NCI-H82 treated with DMSO at 0.1 percent for 48 hours (cell line): ENCODE measurements at regions not wholly inside any gene's neighbourhood (a gene's known extent, or its start where the extent isn't known, plus 50 kb on each side); places are given as distances from the start of the nearest gene placed in this dataset.
A peak's percentile ranks its signal among the peaks of the same experiment; 100 is the strongest.
"Not testable (repeated sequence)": the region's sequence is repeated elsewhere in the genome, so short reads cannot be mapped to it uniquely, and the experiment has no call there.

Experiments used
- DNase-seq: peaks from one replicate; lab custom pipeline; 2025; ENCODE audit not compliant: unreplicated experiment; lab: John Stamatoyannopoulos, UW

DNA sequence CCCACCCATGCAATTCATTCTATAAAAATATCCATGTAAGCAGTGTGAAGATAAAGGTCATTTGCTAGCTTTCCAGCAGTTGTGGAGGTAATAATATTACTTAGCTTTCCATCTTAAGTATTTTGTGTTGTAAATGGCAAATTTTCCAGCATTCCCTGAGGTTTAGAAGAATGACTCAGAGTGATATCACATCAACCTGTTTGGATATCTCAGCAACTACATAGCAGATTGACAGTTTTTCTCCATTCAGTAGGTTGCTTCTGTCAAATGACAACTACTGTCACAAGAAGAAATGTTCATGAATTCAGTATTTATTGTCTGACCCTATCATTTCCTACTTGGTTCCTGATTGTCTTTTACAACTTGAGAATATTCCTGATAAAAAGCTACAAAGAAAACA lies 434.9 kb upstream of the GALNTL6 start:
- DNase-seq, result no peak

DNA sequence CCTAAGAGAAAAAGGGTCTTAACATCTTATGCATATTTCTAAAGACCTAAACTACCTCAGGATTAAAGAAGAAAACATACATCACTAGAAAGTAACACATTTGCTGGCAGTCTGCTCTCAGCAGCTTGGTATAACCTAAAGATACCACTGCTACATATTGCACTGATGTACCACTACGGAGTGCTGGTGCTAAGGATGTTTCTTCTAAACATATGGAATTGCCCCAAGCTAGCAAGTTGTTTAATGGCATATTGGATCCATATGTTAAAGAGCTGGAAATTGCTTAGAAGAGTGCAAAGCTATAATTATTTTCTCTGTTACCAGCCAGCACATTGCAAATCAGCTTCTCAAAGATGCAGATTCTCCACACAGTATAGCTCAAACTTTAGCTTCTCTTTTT lies 436.5 kb upstream of the GALNTL6 start:
- no peak for DNase-seq

DNA sequence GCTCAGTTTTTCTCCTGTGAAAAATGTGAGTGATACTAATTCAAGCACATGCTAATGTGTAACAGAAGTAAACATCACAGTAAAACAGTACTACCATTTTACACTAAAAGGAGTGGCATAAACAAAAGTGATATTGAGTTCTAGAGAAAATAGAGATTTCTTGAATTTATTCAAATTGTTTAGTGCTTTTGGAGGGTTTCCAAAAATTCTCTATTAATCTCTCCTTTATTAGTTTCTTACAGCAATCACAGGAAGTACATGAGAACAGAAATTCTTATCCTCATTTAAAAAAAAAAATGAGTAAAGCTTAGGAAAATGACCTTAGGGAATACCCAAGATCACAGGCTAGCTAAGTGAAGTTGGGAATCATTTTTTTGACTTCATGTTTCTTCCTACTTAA lies 459.7 kb upstream of the GALNTL6 start:
- no peak for DNase-seq

DNA sequence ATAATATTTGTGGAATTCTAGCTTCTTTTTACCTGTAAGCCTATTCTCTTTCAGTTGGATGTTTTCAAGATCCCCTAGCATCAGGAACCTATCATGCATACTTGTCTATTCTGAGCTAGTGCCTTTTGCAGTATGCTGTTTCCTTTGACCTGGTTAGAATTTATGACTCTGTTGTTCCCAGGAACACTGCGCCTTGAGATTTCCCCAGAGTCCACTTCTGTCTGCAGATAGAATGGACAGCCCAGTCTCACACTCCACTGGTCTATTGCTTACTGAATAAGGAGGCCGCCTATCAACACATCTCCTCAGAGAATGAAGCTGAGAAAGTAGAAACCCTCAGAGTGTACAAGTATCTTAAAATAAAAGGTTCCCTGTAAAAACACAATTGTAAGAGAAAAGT lies 465.1 kb upstream of the GALNTL6 start:
- DNase-seq, result no peak

DNA sequence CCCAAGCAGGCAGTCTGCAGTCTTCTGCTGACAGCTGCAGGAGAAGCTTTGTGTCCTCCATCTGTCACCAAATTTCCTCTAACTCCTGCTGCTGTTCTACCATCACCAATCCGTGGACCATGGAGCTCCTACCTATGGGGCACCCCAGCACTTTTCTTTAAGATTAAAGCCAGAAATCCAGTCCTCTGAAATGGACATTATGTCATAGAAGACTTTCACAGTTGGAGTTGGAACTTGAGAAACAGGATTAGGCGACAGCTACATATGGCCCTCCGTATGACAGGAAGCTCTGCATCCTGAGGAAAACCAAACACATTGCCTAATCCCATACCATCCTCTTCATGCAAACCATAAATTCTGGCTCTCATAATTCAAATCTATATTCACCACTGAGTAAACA lies 470.6 kb upstream of the GALNTL6 start:
- DNase-seq, result peak; percentile 45

DNA sequence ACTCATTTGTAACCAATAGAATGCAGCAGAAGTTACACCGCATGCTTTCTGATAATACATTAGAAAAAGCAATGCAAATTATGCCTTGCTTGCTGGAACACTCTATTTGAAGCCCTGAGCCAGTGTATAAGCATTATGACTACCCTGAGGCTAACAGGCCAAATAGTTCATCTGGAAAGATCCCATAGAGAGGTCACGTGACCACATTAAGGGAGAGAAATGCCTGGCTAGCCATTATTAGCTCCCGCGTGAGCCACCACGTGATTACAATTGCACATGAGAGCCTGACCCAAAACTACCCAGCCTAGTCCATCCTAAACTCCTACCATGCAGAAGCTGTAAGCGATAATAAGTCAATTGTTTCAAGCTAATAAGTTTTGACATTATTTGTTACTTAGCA lies 472.9 kb upstream of the GALNTL6 start:
- no peak for DNase-seq

DNA sequence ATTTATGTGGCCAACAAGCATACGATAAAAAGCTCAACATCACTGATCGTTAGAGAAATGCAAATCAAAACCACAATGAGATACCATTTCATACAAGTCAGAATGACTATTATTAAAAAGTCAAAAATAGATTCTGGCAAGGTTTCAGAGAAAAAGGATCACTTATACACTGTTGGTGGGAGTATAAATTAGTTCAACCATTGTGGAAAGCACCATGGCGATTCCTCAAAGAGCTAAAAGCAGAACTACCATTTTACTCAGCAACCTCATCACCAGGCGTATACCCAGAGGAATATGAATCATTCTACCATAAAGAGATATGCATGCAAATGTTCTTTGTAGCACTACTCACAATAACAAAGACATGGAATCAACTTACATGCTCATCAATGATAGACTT lies 478.7 kb upstream of the GALNTL6 start:
- no peak for DNase-seq

DNA sequence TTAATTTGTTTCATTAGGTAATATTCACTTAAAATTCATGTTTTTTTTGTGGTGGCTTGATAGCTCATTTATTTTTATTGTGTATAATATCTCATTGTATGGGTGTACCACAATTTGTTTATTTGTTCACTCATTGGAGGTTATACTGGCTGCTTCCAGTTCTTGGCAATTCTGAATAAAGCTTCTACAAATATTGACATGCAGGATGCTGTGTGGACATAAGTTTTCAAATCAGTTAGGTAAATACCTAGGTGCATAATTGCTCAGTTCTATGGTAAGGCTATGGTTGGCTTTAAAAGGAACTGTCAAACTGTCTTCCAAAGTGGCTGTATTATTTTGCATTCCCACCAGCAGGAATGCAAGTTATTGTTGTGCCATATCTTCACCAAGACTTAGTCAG lies 504.5 kb upstream of the GALNTL6 start:
- DNase-seq, result no peak

DNA sequence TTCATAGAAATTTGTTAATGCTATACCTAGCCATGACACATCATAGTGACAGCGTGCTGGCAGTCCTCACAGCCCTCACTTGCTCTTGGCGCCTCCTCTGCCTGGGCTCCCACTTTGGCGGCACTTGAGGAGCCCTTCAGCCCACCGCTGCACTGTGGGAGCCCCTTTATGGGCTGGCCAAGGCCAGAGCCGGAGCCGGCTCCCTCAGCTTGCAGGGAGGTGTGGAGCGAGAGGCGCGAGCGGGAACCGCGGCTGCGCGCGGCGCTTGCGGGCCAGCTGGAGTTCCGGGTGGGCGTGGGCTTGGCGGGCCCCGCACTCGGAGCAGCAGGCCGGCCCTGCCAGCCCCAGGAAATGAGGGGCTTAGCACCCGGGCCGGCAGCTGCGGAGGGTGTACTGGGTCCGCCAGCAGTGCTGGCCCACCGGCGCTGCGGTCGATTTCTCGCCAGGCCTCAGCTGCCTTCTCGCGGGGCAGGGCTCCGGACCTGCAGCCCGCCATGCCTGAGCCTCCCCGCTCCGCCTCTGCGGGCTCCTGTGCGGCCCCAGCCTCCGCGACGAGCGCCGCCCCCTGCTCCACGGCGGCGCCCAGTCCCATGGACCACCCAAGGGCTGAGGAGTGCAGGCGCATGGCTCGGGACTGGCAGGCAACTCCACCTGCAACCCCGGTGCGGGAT lies 515.0 kb upstream of the GALNTL6 start:
- DNase-seq, result not testable (repeated sequence)

DNA sequence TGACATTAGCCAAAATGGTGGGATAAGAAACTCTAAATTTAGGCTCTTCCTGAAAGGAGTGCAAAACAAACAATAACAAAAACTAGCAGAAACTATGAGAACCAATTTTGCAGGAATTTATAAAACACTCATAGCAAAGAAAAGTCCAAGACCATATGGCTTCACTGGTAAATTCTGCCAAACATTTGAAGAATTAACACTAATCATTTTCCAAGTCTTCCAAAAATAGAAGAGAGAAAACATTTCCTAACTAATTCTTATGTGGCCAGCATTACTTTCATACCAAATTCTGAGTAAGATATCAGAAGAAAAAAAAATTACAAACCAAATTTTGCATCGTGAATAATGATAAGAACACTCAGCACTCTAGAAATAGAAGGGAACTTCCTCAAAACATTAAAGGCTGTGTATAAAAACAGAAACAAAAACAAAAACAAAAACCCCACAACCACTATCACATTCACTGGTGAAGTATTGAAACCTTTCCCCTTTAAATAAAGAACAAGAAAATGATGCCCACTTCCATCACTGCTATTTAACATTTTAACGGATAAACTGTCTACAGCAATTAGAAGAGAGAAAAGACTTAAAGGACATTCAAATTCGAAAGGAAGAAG lies 524.3 kb upstream of the GALNTL6 start:
- DNase-seq, result no peak

DNA sequence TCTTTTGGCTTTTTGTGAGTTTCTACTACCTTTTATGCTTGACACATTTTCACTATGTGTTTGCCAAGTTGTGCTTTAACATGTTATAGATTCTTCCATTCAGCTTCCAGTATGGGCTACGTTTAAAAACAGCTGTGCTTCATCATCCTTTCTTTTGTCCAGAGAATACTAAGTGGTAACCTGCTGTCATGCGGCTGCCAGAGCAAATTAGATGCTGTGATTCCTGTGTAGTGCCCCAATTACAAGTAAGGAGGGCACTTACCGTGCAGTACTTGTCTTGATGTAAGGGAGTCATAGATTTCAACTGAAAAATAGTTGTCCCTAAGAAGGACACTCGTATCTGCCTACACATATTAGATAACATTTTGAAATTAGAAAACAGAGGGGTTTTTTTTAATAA lies 531.8 kb upstream of the GALNTL6 start:
- DNase-seq, result no peak

DNA sequence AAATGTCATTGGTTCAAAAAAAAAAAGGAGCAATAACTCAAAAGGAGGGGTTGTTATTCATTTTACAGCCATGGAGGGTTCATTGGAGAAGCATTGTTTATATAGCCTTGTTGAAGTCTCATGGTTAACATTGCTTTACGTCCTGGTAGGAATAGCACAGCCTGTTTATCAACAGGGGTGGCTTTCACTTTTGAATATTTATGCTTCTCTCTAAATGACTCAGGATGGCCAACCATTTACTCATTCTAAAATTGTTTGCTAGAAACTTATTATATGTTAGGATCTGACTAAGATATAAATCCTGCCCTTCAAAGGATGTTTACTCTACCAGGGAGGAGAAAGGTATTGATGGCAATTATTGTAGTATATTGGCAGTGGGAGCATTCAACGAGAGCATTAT lies 534.1 kb upstream of the GALNTL6 start:
- DNase-seq, result no peak

DNA sequence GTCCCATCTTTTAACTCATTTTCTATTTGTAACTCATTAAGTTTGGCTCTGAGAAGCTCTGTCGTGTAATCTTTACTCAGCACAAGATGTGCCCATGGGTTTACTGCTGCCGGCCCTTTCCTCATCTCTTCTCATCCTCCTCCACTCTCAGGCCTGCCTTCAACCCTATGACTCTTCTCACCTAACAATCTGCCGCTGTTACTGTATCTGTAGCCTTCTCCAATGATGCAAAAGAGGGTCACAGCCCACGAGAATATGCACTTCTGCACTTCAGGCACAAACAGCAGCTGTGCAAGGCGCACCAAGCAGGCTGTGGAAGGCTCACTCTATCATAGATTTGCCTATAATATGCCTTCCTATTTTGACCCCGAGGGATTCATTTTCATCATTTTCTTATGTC lies 546.5 kb upstream of the GALNTL6 start:
- peak; percentile 68 for DNase-seq

DNA sequence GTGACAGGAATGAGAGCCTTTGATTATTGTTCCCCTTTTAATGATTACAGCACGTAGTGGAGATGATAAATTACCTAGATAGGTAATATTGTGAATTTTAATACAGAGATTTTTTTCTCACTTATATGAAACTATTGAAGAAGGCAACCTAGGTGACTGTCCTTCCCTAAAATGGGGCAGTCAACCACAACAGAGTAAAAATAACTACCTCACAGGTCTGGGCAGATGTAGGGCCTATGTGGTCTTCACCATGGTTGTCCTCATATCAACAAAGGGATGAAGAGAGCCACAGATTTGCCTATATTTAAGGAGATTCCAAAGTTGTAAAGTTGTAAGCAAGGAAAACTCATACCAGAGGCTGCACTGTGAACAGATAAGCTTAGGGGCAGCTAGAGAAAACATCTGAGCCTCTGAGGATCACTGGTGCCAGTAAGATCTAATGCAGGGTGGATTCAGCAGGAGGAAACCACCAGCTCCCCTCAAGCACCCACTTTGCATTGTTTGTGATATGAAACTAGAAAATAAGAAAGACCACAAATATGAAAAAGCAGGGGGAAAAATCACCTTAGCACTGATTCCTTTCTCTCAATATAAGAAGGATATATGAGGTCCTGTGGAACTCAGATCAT lies 547.9 kb upstream of the GALNTL6 start:
- DNase-seq, result no peak

DNA sequence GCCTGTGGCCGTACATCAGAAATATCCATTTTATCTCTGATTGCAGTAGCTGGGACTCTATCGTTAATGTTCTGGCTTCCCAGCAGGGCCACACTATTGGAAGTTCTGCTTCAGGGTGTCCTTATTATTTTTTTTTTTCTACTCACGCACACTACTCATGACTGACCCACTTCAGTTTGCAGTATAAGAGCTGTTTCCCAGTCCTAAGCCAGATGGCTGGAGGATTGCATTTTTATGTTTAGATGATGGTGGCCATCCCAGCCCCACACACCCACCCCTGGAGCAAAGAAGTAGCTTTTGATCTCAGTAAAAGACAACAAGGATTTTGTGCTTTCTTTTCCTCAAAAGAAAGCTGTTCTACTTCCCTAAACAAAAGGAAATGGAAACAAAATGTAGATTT lies 557.0 kb upstream of the GALNTL6 start:
- DNase-seq, result no peak

DNA sequence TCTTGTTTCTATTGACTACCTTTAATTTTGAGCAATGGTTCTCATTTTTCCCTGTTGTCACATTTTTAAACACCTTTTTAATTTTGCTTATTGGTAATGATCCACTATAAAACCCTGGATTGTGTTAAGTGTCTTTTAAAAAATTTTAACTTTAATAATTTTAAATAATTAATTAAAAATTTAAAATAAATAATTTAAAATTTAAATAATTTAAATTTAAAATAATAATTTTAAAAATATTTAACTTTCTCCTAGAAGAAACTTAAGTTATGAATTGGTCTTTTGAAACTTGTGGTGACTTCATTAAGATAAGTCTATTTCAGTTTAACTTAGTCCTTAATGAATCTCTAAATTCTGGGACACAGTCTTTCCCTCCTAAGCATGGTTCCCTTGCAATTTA lies 566.3 kb upstream of the GALNTL6 start:
- DNase-seq, result no peak

DNA sequence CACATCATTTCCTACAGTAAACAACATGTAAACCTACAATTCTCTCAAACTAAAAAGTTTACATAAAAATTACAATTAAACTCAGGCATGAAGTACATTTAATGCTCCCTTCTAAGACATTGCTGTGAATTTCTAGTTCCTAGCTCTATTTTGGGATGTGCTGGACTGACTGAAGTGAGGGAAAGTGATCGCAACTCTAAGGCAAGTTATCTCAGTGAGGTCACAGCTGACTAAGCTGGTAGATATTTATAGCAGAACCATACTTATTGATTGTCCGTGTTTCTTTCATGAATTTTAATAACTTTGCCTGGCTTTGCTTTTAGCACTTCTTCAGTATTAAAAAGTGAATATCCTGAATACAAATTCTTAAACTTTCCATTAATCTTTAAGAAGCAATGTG lies 570.4 kb upstream of the GALNTL6 start:
- no peak for DNase-seq

DNA sequence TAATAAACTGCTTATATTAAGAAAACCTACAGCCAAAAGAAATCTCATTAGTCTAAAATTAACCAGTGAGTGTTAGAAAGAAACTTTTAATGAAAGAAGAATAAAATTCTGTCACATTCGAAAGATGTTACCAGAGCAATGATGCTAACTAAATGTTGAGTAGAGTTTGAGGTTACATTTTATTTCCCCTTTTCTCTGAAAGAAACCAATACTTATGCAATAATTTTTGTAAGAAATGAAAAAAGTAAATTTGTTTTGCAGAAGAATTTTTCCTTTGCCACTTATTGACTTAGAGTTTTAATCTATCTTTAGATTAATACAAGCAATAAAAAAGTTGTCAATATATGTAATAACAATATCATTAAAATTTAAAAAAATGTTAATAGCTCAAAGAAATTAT lies 574.0 kb upstream of the GALNTL6 start:
- no peak for DNase-seq

DNA sequence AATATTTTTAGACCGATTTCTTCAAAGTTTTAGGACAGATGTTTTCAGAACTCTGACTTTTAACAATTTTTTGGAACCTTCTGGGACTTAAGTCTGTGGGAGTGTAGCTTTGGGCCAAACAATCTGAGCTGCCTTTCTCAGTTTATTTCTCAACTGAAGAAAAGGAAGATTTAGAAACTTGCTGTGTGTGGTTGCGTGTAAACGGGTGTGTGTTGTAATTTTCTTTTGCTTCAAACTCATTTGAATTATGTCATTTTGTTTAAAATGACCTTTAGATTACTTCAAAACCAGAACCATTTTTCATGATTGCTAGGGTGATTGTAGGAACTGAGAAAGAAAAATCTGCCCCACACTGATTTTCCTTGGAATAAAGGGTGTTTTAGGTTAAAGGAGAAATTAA lies 577.7 kb upstream of the GALNTL6 start:
- no peak for DNase-seq

DNA sequence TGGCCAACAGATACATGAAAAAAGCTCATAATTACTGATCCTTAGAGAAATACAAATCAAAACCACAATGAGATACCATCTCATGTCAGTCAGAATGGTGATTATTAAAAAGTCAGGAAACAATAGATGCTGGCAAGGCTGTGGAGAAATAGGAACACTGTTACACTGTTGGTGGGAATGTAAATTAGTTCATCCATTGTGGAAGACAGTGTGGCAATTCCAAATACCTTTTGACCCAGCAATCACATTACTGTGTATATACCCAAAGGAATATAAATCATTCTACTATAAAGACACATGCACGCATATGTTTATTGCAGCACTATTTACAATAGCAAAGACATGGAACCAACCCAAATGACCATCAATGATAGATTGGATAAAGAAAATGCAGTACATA lies 583.9 kb upstream of the GALNTL6 start:
- DNase-seq, result not testable (repeated sequence)

DNA sequence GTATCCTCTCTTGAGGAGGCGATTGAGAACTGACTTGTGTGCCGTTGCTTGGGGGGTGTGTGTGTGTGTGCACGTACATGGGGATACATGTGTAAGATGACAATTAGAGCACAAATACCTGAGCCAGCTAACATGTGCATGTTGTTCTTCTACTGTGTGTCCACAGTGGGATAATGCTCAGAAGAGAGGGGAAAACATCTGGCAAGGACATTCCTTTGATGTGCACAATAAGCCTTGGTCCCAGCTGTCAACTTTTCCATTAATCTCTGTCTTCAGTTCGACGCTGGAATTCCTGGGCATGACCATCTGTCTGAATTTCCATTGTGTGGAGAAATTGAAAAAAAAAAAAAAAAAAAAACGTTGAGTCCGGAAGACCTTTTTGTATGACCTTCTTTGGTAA lies 592.0 kb upstream of the GALNTL6 start:
- peak; percentile 82 for DNase-seq

DNA sequence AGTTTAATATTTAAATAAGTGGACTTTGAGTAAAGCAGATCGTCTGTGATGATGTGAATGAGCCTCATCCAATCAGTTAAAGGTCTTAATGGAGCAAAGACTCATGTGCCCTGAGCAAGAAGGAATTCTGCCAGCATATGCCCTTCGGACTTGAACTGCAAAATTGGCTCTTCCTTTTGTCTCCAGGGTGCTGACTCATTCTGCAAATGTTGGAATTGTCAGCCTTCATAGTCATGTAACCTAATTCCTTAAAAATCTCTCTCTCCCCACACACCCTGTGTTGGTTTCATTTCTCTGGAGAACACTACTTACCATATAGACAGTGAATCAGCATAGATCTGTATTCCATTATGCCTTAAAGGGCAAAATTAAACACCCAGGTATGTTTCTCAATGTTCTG lies 609.8 kb upstream of the GALNTL6 start:
- DNase-seq, result no peak

DNA sequence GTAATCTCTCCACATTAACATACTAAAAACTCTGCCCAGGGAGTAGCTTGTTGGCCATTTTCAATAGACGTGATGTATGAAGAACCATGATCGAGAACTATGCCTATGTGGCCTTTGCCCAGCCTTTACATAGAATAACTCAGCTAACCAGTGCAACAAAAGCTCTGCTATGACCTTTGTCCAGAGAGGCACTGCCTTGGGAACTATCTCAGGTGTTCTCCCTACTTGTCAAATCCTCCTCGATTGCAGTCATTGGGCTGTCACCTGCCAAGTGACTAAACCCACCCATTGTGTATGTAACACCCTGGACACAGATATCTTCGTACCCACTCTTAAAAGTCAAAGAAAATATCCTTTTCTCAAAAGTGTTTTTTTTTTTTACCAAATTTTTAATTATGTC lies 610.3 kb upstream of the GALNTL6 start:
- DNase-seq, result no peak
